Kidney epithelial cell (primary cell): ENCODE measurements at regions not wholly inside any gene's neighbourhood (a gene's known extent, or its start where the extent isn't known, plus 50 kb on each side); places are given as distances from the start of the nearest gene placed in this dataset.

Experiments used
- DNase-seq: peaks from one replicate; pipeline ENCODE4 v3.0.0-alpha.2; 2010; ENCODE audit warnings: low read depth
- H3K27me3 ChIP-seq: 2 replicates; pipeline ENCODE4 v1.6.0; 2011; ENCODE audit warnings: low read length; ENCODE audit not compliant: control insufficient read depth, insufficient read depth
- H3K36me3 ChIP-seq: 2 replicates; pipeline ENCODE4 v1.5.1; 2011; ENCODE audit warnings: low read length; ENCODE audit not compliant: control insufficient read depth, insufficient read depth
- H3K4me3 ChIP-seq: 2 replicates; pipeline ENCODE4 v1.5.1; 2011; ENCODE audit warnings: low read depth, mild to moderate bottlenecking, control low read depth, low read length
- TF ChIP-seq, protein P1 (sequence below): IDR thresholded peaks from 2 replicates; pipeline ENCODE4 v1.5.1; 2011; ENCODE audit warnings: mild to moderate bottlenecking, moderate library complexity, low read length, control low read depth, inconsistent platforms; ENCODE audit not compliant: insufficient read depth, poor library complexity, severe bottlenecking

DNA sequence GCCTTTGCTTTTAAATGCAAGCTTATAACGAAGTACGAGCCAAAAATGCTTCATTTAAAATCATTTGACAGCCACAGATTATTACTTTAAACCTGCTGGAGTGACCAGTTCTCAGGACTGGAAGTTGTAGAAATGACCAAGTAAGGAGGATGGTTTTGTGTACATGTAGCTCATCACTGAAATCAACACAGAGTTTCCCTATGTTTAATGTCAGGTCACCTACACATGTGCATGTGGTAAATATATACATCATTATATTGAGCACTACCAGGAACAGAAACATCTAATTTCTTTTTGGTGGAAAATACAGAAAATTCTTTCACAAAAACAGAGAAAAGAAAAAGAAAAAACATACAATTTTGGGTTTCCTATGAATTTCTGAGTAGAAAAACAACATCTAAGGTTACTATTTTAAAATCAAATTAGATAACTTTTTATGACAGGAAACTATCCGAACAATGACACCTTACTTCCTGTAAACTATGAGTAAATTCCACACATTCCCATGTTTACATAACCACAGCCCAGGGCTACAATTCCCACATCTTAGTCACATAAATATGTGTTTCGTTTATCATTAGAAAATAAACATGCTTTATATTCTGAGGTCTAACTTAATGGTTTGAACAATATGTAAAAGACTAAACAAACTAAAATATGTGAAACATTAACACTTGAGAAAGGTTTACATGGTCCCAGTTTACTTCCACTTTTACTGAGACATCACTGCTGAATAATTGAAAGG is 73.6 kb downstream of the ZNF281 start:
- DNase-seq: no peak
- TF ChIP-seq, protein P1, sequence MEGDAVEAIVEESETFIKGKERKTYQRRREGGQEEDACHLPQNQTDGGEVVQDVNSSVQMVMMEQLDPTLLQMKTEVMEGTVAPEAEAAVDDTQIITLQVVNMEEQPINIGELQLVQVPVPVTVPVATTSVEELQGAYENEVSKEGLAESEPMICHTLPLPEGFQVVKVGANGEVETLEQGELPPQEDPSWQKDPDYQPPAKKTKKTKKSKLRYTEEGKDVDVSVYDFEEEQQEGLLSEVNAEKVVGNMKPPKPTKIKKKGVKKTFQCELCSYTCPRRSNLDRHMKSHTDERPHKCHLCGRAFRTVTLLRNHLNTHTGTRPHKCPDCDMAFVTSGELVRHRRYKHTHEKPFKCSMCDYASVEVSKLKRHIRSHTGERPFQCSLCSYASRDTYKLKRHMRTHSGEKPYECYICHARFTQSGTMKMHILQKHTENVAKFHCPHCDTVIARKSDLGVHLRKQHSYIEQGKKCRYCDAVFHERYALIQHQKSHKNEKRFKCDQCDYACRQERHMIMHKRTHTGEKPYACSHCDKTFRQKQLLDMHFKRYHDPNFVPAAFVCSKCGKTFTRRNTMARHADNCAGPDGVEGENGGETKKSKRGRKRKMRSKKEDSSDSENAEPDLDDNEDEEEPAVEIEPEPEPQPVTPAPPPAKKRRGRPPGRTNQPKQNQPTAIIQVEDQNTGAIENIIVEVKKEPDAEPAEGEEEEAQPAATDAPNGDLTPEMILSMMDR: no peak
- no peaks in the 10 kb centered on the region for H3K27me3 ChIP-seq

DNA sequence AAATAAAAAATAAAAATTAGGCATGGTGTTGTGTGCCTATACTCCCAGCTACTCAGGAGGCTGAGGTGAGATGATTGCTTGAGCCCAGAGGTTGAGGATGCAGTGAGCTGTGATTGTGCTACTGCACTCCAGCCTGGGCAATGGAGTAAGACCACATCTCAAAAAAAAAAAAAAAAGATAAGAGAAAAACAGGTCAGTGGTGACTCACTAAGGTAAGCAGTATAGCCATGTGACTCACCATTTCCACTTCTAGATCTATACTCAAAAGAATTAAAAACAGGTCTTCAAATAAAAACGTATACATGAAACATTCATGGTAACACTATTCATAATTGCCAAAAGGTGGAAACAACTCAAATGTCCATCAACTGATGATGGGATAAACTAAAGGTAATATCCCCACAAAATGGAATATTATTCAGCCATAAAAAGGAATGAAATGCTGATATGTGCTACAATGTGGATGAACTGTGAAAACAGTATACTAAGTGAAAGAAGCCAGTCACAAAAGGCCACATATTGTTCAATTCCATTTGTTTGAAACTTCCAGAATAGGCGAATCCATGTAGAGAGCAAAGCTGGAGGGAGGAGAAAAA is 75.1 kb downstream of the ZNF281 start:
- Histone ChIP-seq H3K27me3 (no peaks in the 10 kb centered on the region), H3K4me3 (no peak overlapping the region), H3K36me3 (no peaks in the 10 kb centered on the region)
- TF ChIP-seq, protein P1: no peak
- DNase-seq: peak; percentile 49

More for the DNA sequence above, 73.6 kb downstream of the ZNF281 start:
- H3K36me3 ChIP-seq: no peaks in the 10 kb centered on the region
- H3K4me3 ChIP-seq: no peak overlapping the region

DNA sequence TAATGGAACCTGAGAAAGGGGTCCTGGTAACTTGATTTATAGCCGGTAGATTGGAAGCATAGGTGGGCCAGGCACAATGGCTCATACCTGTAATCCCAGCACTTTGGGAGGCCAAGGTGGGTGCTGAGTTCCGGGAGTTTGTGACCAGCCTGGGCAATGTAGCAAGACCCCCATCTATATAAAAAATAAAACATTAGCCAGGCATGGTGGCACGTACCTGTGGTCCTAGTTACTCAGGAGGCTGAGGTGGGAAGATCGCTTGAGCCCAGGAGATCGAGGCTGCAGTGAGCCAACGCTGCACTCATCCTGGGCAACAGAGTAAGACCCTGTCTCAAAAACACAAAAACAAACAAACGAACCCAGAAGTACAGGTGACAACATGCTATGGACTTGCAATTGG is 76.5 kb downstream of the ZNF281 start:
- TF ChIP-seq, protein P1: no peak
- Histone ChIP-seq H3K27me3 (no peaks in the 10 kb centered on the region), H3K36me3 (no peaks in the 10 kb centered on the region), H3K4me3 (no peak overlapping the region)
- DNase-seq: no peak

DNA sequence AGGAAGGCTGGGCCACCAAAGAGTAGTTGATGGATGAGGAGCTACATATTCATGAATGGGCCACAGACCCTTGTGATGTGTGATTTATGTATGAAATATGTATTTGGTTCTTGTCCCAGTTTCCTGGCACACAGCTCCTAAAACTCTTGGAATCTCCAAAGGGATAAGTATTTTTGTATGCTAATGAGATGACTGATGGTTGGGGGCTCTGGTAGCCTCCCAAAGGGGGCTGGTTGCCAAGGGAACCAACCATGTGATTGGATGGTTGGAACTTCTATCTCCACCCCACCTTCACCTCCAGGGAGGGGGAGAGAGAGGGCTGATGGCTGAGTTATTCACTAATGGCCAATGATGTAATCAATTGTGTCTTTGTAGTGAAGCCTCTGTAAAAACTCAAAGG is 77.1 kb downstream of the ZNF281 start:
- H3K36me3 ChIP-seq: no peaks in the 10 kb centered on the region
- no peaks in the 10 kb centered on the region for H3K27me3 ChIP-seq
- H3K4me3 ChIP-seq: no peak overlapping the region
- DNase-seq: no peak
- TF ChIP-seq, protein P1: no peak

DNA sequence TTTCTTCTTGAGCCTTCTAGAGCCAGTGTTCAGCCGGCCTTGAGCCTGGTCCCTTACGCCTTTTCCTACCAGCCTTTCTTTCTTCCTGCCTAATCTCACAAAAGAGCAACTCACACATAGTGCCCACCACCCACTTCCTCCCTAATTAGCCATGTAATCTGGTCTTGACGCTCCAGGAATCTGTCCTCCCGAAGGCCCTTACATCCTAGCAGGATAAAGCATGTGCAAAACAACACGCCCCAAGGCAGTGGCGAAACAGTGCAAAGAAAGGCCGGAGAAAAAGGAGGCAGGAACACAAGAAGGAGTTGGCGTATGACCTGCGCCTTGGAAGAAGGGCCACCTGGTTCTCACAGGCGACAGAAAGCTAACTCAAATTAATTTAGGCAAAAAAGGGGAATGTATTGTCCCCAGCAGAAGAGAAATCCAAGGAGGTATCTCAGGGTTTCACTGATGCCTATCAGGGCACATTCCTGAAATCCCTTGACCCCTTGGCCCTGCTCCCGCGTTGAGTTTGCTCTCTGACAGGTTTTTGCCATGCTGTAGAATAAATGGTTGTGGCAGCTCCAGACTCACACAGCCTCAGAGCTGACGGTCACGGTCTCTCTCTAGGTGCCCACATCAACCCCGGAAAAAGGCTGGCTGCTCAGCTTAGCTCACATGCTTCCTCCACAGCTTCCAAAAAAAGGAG is 79.0 kb downstream of the ZNF281 start:
- TF ChIP-seq, protein P1: no peak
- DNase-seq: no peak
- no peaks in the 10 kb centered on the region for H3K27me3 ChIP-seq
- H3K4me3 ChIP-seq: no peak overlapping the region
- no peaks in the 10 kb centered on the region for H3K36me3 ChIP-seq
